ENCODE measurements at regions not wholly inside any gene's neighbourhood (a gene's known extent, or its start where the extent isn't known, plus 50 kb on each side); places are given as distances from the start of the nearest gene placed in this dataset.
"Not testable (repeated sequence)": the region's sequence is repeated elsewhere in the genome, so short reads cannot be mapped to it uniquely, and the experiment has no call there.

- DNase-seq: no peak
Measured at GRCh38 chr2:49861821-49862220, 707.5 kb upstream of the FSHR start.

DNA sequence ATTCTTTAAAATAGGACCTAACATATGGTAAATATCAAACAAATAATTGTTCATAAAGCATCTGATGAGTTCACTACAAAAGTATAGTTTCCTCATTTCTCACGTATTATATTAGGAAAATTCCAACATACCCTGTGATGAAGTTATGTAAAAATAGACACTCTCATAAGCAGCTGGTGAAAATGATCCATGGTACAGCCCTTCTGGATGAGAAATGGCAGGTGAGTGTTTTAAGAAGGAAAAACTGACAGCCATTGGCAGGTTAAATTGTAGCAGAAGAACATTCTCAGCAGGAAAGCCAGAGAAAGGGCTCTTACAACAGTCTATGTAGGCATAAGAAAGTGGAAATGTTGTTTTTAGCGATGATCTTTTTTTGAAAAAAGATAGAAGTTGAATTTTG is 706.5 kb upstream of the FSHR start:
- no peak for DNase-seq

DNA sequence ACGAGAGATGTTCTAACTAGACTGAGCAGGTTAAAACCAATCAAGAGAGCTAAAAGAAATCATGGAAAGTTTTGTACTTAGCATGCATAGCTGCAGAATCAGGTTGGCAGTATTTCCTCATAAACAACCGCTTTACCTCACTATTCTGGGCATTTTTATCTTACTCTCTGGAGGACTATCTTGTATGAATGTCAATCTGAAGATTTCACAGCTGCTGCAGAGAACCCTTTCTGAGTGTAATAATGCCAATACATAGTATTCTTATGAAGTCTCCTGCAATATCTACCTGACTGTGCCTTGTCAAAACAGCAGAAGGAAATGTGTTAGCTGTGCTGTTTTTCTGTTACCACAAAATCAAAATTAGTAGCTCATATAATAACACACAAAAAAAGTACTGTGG is 705.9 kb upstream of the FSHR start:
- DNase-seq: no peak

DNA sequence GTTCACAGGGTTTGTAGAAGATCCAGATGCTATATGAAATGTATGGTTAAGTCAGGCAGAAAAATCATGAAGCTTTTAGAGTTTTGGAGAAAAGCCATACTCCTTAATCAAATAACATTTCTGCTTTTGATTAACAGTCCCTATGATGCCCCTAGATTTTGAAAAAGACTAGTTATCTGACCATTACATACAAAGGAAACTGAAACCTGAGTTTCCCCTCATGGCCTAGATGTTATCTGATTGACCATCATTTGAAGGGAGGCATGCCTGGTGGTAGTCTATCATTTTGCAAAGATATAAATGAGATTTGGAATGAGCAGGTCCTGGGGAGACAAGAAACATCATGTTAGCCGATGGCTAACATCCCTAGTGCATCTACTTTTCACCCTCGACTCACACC is 704.3 kb upstream of the FSHR start:
- no peak for DNase-seq

- DNase-seq: no peak
Measured at GRCh38 chr2:49858113-49858490, 703.8 kb upstream of the FSHR start.

- DNase-seq: no peak
Measured at GRCh38 chr2:49857371-49858112, 703.2 kb upstream of the FSHR start.

- no peak for DNase-seq
Measured at GRCh38 chr2:49845671-49846070, 691.4 kb upstream of the FSHR start.

DNA sequence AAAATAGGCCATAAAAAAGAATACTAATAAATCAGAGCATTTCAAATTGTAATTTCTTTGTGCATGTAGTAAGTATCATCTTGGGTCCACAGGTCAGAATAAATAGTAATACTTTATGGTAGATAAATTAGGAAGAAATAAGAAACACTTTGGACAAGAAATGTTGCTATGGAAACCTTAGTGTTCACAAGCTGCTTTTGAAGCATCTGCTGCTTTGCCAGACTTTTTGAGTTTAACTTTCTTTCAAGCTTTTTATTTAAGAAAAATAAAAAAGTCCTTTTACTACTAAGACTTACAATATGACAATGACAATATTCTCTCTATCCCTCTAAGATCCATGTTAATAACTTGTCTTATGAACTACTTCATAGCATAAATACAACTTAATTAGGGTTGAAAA is 690.7 kb upstream of the FSHR start:
- no peak for DNase-seq

DNA sequence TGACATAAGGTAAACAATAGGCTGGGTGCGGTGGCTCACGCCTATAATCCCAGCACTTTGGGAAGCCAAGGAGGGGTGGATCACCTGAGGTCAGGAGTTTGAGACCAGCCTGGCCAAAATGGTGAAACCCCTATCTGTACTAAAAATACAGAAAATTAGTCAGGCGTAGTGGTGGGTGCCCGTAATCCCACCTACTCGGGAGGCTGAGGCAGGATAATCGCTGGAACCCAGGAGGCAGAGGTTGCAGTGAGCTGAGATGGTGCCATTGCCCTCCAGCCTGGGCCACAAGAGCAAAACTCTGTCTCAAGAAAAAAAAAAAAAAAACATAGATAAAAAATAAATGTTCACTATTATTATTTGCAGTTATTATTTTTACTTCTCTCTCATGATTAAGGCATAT is 689.8 kb upstream of the FSHR start:
- DNase-seq: not testable (repeated sequence)

DNA sequence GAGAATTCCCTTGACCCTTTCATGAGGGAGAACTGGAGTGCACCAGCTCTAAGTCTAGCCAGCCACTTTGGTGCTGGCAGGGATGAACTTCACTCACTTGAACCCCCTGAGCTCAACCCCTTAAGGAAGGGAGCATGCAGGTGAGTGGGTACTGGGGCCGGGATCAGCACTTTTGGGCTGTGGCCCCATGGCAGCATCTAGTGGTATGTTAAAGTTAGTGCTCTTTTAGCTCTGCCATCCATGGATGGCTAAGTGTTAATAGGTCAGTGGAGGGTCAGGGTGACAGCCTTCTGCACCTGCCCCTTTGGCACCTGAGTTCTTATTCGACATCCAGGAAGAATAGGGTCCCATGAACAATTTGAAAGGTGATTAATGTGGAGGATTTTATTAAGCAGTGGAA is 689.0 kb upstream of the FSHR start:
- DNase-seq: no peak

GRCh38 chr2:49840428-49840975 is 686.2 kb upstream of the FSHR start:
- no peak for DNase-seq

DNA sequence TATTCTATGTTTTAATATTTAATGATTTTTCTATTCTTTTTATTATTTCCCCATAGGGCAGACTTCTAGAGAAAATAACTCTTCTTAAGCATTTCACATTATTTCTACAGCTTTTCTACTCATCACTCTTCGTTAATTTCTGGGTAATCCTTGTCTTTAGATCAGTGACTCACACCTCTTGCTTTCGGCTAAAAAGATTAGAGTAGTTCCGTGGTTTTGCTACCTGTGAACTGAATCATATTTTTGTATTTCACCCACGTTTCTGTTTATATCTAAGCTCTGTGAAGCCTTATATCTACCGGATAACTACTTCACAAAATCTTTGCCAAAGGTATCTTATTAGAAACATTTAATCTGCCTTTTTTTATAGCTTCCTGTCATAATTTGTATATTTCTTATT is 685.5 kb upstream of the FSHR start:
- no peak for DNase-seq

GRCh38 chr2:49837561-49838293 is 683.4 kb upstream of the FSHR start:
- DNase-seq: no peak

- DNase-seq: no peak
Measured at GRCh38 chr2:49836017-49836416, 681.7 kb upstream of the FSHR start.

DNA sequence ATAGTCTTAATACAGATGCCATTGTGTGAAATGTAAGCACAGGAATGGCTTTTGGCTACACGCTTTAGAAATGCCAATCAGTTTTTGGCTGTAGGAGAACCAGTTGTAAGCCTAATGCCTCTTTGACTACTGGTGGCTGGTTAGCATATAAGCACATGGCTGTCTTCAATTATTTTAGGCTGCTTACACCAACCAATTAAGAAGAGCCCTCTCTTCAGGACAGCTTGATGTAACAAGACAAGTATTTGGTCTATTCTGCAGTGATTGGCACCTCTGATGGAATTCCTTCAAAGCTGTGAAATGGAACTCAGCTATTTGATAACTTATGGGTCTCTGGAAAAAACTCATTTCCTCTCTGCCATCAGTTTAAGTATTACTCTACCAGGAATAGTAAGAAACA is 680.1 kb upstream of the FSHR start:
- no peak for DNase-seq

- DNase-seq: no peak
Measured at GRCh38 chr2:49832555-49832954, 678.2 kb upstream of the FSHR start.

- DNase-seq: no peak
Measured at GRCh38 chr2:49831698-49832367, 677.5 kb upstream of the FSHR start.

DNA sequence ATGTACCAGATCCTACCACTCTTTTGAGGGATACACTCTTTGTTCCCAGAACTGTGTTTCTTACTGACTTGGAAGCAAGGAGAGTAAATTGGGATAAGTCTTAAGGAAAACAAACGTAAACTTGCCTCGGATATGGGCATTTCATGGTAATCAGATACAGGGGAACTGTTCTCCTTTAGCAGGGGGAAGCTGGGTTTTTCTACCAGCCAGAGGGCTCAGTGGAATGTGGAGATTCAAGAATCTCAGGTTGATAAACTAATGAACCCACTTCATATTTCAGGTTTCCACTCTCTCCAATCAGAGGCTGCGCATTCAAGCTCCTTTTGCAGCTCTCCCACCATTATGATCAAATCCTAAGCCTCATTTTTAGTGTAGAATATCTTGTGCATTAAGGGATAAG is 676.5 kb upstream of the FSHR start:
- no peak for DNase-seq

DNA sequence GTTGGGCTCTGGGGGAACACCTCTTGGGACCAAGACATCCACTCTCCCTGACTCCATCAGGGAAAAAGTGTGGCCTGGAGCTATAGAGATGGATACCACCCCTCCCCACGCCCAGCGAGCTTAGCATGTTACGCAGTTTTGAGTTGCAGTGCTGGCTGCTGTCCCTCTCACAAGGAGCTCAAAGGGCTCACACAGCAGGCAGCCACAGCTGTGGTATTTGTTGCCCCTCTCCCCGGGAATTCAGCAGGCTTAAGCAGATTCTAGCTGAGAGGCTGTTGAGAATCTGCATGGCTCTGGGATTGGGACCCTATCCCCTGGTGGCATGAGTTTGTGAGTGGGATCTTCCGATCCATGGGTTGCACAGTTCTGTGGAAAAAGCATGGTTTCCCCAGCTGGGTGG is 673.1 kb upstream of the FSHR start:
- DNase-seq: no peak

- no peak for DNase-seq
Measured at GRCh38 chr2:49813208-49813607, 658.9 kb upstream of the FSHR start.

DNA sequence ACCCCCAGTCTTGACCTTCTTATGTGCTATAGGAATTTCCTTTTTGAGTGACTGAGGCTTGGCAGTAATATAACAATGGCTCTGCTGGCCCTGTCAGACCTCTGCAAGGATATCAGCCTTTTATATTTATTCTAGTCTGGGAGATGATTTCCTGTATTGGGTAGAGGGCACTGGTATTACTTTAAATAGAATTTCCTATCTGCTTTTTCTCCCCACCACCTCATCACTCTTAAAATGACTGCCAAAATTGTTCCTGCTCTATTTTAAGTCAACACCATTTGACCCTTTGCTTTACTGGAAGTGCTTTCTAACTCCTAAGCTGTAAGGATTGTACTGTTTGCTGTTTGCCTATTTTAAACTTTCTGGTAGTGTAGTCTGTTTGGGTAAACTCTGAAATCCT is 658.4 kb upstream of the FSHR start:
- no peak for DNase-seq

DNA sequence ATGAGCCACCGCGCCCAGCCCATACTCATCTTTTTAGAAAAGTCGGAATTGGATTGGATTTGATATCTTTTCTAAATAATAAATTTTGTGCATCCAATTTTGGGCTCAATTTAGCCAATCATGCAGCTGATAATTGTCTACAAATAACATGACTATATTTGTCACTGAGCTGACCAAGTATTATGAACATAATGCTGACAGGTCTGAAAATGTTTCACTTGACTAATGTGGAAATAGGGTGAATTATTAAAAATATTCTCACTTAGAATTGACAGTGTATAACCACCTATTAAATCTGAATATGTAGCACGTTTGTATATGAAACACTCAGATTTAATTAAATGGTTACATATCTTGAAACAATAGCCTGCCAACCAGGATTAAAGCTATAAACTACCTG is 657.2 kb upstream of the FSHR start:
- no peak for DNase-seq

DNA sequence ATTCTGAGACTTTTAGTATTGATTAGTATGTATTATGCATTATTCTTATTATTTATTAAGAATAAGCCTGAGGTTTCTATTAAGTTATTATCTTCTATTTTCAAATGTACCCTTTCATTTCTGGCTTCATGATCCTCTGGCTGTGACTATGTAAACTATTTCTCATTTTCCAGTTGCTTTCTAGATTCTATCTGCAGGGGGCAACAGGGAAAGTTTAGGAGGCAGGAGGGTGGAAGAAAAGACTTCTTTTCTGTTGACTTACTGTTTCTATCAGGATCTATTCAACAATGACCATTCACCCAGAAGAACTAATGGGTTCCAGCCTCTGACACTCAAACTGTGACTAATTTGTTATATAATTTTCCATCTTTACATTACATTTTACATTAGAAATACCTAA is 653.4 kb upstream of the FSHR start:
- DNase-seq: no peak
